OCI-LY3 (cell line): ENCODE measurements at regions not wholly inside any gene's neighbourhood (a gene's known extent, or its start where the extent isn't known, plus 50 kb on each side); places are given as distances from the start of the nearest gene placed in this dataset.
A peak's percentile ranks its signal among the peaks of the same experiment; 100 is the strongest.

ENCODE experiments used
- H2AFZ ChIP-seq: fragments of 200-600, 300-600 bp; shearing (Covaris generic); 2 replicates; pipeline ENCODE4 v1.6.0; 2014; ENCODE audit warnings: antibody characterized with exemption, low read depth, low read length
- H3K27ac ChIP-seq: fragments of 200-600, 300-600 bp; sonication (generic); 2 replicates; pipeline ENCODE4 v1.5.1; 2014; ENCODE audit warnings: mild to moderate bottlenecking, low read length, moderate library complexity, mixed read lengths
- H3K27me3 ChIP-seq: fragments of 200-600, 300-600 bp; sonication (generic); 2 replicates; pipeline ENCODE4 v1.6.1; 2014; ENCODE audit warnings: low read depth, low read length, mixed read lengths
- H3K36me3 ChIP-seq: fragments of 200-600, 300-600 bp; sonication (generic); replicated peaks from 2 replicates; pipeline ENCODE3; 2014; ENCODE audit warnings: low read depth, low read length, mixed read lengths
- H3K4me1 ChIP-seq: fragments of 300-600, 200-600 bp; sonication (generic); 2 replicates; pipeline ENCODE4 v1.6.1; 2014; ENCODE audit warnings: low read length, mixed read lengths
- H3K4me2 ChIP-seq: fragments of 200-600, 300-600 bp; sonication (generic); 2 replicates; pipeline ENCODE4 v1.6.1; 2014; ENCODE audit warnings: low read length, mixed read lengths
- H3K4me3 ChIP-seq: fragments of 300-600, 200-600 bp; sonication (generic); 2 replicates; pipeline ENCODE4 v1.5.1; 2014; ENCODE audit warnings: antibody characterized with exemption, mild to moderate bottlenecking, low read length, moderate library complexity
- H3K79me2 ChIP-seq: fragments of 300-600, 200-600 bp; shearing (Covaris generic); 2 replicates; pipeline ENCODE4 v1.6.1; 2014; ENCODE audit warnings: mild to moderate bottlenecking, low read length, mixed read lengths
- H3K9ac ChIP-seq: fragments of 300-600, 200-600 bp; shearing (Covaris generic); 2 replicates; pipeline ENCODE4 v1.6.0; 2014; ENCODE audit warnings: mild to moderate bottlenecking, low read length, moderate library complexity
- H3K9me3 ChIP-seq: fragments of 200-600, 300-600 bp; shearing (Covaris generic); 2 replicates; pipeline ENCODE4 v1.6.1; 2014; ENCODE audit warnings: low read length, mixed read lengths; ENCODE audit not compliant: insufficient read depth
- H4K20me1 ChIP-seq: fragments of 200-600, 300-600 bp; sonication (generic); 2 replicates; pipeline ENCODE4 v1.6.1; 2016; ENCODE audit warnings: low read length, mixed read lengths; ENCODE audit not compliant: insufficient read depth
- CTCF ChIP-seq: fragments of 200-600, 300-600 bp; sonication (generic); IDR thresholded peaks from 2 replicates; pipeline ENCODE4 v1.5.1; 2014; ENCODE audit warnings: antibody characterized with exemption, low read length, low read depth
- EZH2phosphoT487 ChIP-seq: fragments of 200-600 bp; shearing (Covaris generic); IDR thresholded peaks from 2 replicates; pipeline ENCODE4 v1.6.1; 2018; ENCODE audit warnings: antibody characterized with exemption, mixed run types, low read depth

GRCh38 chr4:123666486-123666885, 269.9 kb downstream of the SPRY1 start:
- Histone ChIP-seq H4K20me1 (no peaks in the 10 kb centered on the region), H3K36me3 (no peaks in the 10 kb centered on the region), H3K9me3 (no peaks in the 10 kb centered on the region), H2AFZ (no peak overlapping the region), H3K79me2 (no peaks in the 10 kb centered on the region), H3K4me2 (no peak overlapping the region), H3K4me1 (peaks cover 2% of the 10 kb centered on the region), H3K27me3 (peaks cover 58% of the 10 kb centered on the region), H3K9ac (no peak overlapping the region), H3K27ac (no peak overlapping the region), H3K4me3 (no peak overlapping the region)
- TF ChIP-seq CTCF (no peak), EZH2phosphoT487 (no peak)

GRCh38 chr4:123667496-123667895, 270.9 kb downstream of the SPRY1 start:
- TF ChIP-seq EZH2phosphoT487 = no peak
- TF ChIP-seq CTCF = no peak
- Histone ChIP-seq H3K9me3 (no peaks in the 10 kb centered on the region), H3K27ac (no peak overlapping the region), H3K79me2 (no peaks in the 10 kb centered on the region), H3K4me1 (peaks cover 10% of the 10 kb centered on the region), H3K9ac (no peak overlapping the region), H3K4me3 (no peak overlapping the region), H4K20me1 (no peaks in the 10 kb centered on the region), H3K27me3 (peaks cover 61% of the 10 kb centered on the region), H2AFZ (no peak overlapping the region), H3K4me2 (no peak overlapping the region), H3K36me3 (no peaks in the 10 kb centered on the region)

- Histone ChIP-seq H4K20me1 (peaks cover 3% of the 10 kb centered on the region; the same call in 1 of the 2 replicates), H3K4me1 (peaks cover 15% of the 10 kb centered on the region), H3K27ac (no peak overlapping the region), H3K4me2 (no peak overlapping the region), H2AFZ (no peak overlapping the region), H3K9ac (no peak overlapping the region), H3K79me2 (no peaks in the 10 kb centered on the region), H3K4me3 (no peak overlapping the region), H3K36me3 (no peaks in the 10 kb centered on the region), H3K27me3 (peaks cover 63% of the 10 kb centered on the region), H3K9me3 (no peaks in the 10 kb centered on the region)
- no peak for TF ChIP-seq CTCF
- TF ChIP-seq EZH2phosphoT487 = no peak
Observed at GRCh38 chr4:123667991-123668390, 271.4 kb downstream of the SPRY1 start.

DNA sequence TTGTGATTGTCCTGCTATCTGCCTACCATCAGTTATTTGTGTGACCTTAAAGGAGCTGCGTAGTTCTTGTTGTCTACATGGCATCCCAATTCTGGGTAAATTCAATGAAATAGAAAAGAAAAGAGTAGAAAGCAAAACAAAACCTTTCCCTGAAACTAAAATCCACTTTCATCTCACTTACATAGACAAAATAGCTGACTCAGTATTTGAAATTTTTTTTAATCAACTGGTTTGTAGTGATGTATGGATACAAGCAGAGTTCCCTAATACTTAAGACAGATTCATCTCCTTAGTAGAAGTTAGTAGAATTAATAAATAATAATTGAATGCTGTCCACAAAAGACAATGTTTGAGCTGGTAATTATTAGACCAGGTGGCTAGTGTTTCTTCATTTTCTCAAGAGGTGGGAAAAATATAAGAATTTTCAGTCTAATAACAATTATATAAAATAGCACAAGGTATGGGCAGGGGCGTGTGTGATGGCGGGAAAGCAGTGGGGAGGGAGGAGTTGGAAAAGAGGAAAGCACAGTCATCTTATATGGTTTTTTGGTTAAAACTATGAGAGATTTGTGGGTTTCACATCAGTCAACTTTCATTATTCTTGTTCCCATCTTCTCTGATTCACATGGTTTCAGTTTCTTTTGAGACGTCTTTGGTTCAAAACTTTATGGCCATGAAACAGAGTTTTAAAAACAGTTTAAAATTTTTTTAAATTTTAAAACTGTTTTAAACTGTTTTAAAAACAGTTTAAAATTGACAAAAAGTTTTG, 275.2 kb downstream of the SPRY1 start:
- H3K9ac ChIP-seq = no peak overlapping the region
- no peaks in the 10 kb centered on the region for H3K36me3 ChIP-seq
- TF ChIP-seq CTCF (no peak), EZH2phosphoT487 (no peak)
- no peak overlapping the region for H3K4me3 ChIP-seq
- peaks cover 19% of the 10 kb centered on the region for H3K4me1 ChIP-seq
- no peaks in the 10 kb centered on the region for H3K79me2 ChIP-seq
- H2AFZ ChIP-seq = no peak overlapping the region
- peak overlapping the region; percentile 25 for H3K4me2 ChIP-seq
- H3K27ac ChIP-seq = no peak overlapping the region
- H3K9me3 ChIP-seq = no peaks in the 10 kb centered on the region
- peaks cover 76% of the 10 kb centered on the region for H3K27me3 ChIP-seq
- peaks cover 15% of the 10 kb centered on the region for H4K20me1 ChIP-seq
